Memory B cell (primary cell): ENCODE measurements at regions not wholly inside any gene's neighbourhood (a gene's known extent, or its start where the extent isn't known, plus 50 kb on each side); places are given as distances from the start of the nearest gene placed in this dataset.
"Not testable (repeated sequence)": the region's sequence is repeated elsewhere in the genome, so short reads cannot be mapped to it uniquely, and the experiment has no call there.

Source experiments
- ATAC-seq: fragments of 150-1000 bp; cut with Tn5 transposase; 2 replicates; pipeline ENCODE4 v1.10.0; 2021; ENCODE audit warnings: low read depth, mild to moderate bottlenecking, moderate library complexity
- DNase-seq, 2 donors: peaks; one replicate each; pipeline ENCODE4 v3.0.0; 2022; ENCODE audit warnings: low spot score in 2 of 2
- H3K27ac Mint-ChIP-seq: one replicate; pipeline ENCODE4 v1.8.0; 2022; ENCODE audit warnings: mild to moderate bottlenecking, moderate library complexity, mixed read lengths
- H3K27me3 Mint-ChIP-seq: one replicate; pipeline ENCODE4 v1.8.0; 2022; ENCODE audit warnings: mixed read lengths
- H3K36me3 Mint-ChIP-seq: one replicate; pipeline ENCODE4 v1.8.0; 2022; ENCODE audit warnings: mild to moderate bottlenecking, mixed read lengths
- H3K4me1 Mint-ChIP-seq: one replicate; pipeline ENCODE4 v1.8.0; 2022; ENCODE audit warnings: mixed read lengths
- H3K4me3 Mint-ChIP-seq: one replicate; pipeline ENCODE4 v1.8.0; 2022; ENCODE audit warnings: mild to moderate bottlenecking, moderate library complexity, mixed read lengths
- H3K9me3 Mint-ChIP-seq: one replicate; pipeline ENCODE4 v1.8.0; 2022; ENCODE audit warnings: mixed read lengths

GRCh38 chrX:46330513-46330912 lies 214.7 kb downstream of the ZNF674 start:
- Mint-ChIP-seq H3K4me3 (no peak overlapping the region), H3K9me3 (peaks cover 1% of the 10 kb centered on the region), H3K36me3 (peaks cover 2% of the 10 kb centered on the region), H3K27ac (no peak overlapping the region), H3K27me3 (peaks cover 4% of the 10 kb centered on the region), H3K4me1 (peaks cover 2% of the 10 kb centered on the region)
- ATAC-seq (no peak), DNase-seq (no peak)

GRCh38 chrX:46328133-46328532 lies 217.1 kb downstream of the ZNF674 start:
- Mint-ChIP-seq H3K36me3 (no peaks in the 10 kb centered on the region), H3K27ac (no peak overlapping the region), H3K4me1 (no peaks in the 10 kb centered on the region), H3K4me3 (no peak overlapping the region), H3K27me3 (peaks cover 6% of the 10 kb centered on the region), H3K9me3 (no peaks in the 10 kb centered on the region)
- DNase-seq (no peak), ATAC-seq (no peak)

GRCh38 chrX:46327566-46328115 lies 217.6 kb downstream of the ZNF674 start:
- Mint-ChIP-seq H3K9me3 (no peaks in the 10 kb centered on the region), H3K27me3 (peaks cover 6% of the 10 kb centered on the region), H3K27ac (no peak overlapping the region), H3K36me3 (no peaks in the 10 kb centered on the region), H3K4me1 (no peaks in the 10 kb centered on the region), H3K4me3 (no peak overlapping the region)
- ATAC-seq (no peak), DNase-seq (no peak)

- no peaks in the 10 kb centered on the region for H3K9me3 Mint-ChIP-seq
- DNase-seq: no peak
- no peaks in the 10 kb centered on the region for H3K36me3 Mint-ChIP-seq
- peaks cover 6% of the 10 kb centered on the region for H3K27me3 Mint-ChIP-seq
- ATAC-seq: no peak
- no peak overlapping the region for H3K27ac Mint-ChIP-seq
- no peak overlapping the region for H3K4me3 Mint-ChIP-seq
- no peaks in the 10 kb centered on the region for H3K4me1 Mint-ChIP-seq
These were observed 219.1 kb downstream of the ZNF674 start for GRCh38 chrX:46326161-46326560.

- Mint-ChIP-seq H3K4me1 (no peaks in the 10 kb centered on the region), H3K27me3 (peaks cover 6% of the 10 kb centered on the region), H3K27ac (no peak overlapping the region), H3K9me3 (no peaks in the 10 kb centered on the region), H3K4me3 (no peak overlapping the region), H3K36me3 (no peaks in the 10 kb centered on the region)
- ATAC-seq (no peak), DNase-seq (no peak)
These were observed 219.8 kb downstream of the ZNF674 start for GRCh38 chrX:46325312-46325877.

GRCh38 chrX:46324166-46324565 lies 221.1 kb downstream of the ZNF674 start:
- no peaks in the 10 kb centered on the region for H3K4me1 Mint-ChIP-seq

GRCh38 chrX:46322929-46323328 lies 222.3 kb downstream of the ZNF674 start:
- H3K9me3 Mint-ChIP-seq, H3K4me3 Mint-ChIP-seq, H3K4me1 Mint-ChIP-seq: not testable (repeated sequence)

More at GRCh38 chrX:46324166-46324565, 221.1 kb downstream of the ZNF674 start:
- no peaks in the 10 kb centered on the region for H3K9me3 Mint-ChIP-seq
- H3K27ac Mint-ChIP-seq: no peak overlapping the region
- H3K4me3 Mint-ChIP-seq: no peak overlapping the region
- H3K36me3 Mint-ChIP-seq: no peaks in the 10 kb centered on the region
- no peak for ATAC-seq
- peaks cover 7% of the 10 kb centered on the region for H3K27me3 Mint-ChIP-seq
- no peak for DNase-seq

GRCh38 chrX:46321676-46322075 lies 223.5 kb downstream of the ZNF674 start:
- Mint-ChIP-seq H3K36me3 (no peaks in the 10 kb centered on the region), H3K27me3 (peaks cover 5% of the 10 kb centered on the region), H3K4me1 (no peaks in the 10 kb centered on the region), H3K9me3 (no peaks in the 10 kb centered on the region), H3K4me3 (no peak overlapping the region), H3K27ac (no peak overlapping the region)
- DNase-seq (no peak), ATAC-seq (no peak)

More at GRCh38 chrX:46322929-46323328, 222.3 kb downstream of the ZNF674 start:
- H3K27me3 Mint-ChIP-seq, H3K27ac Mint-ChIP-seq, DNase-seq, ATAC-seq, H3K36me3 Mint-ChIP-seq: not testable (repeated sequence)

GRCh38 chrX:46319750-46320149 lies 225.5 kb downstream of the ZNF674 start:
- ATAC-seq (no peak), DNase-seq (no peak)
- no peaks in the 10 kb centered on the region for H3K9me3 Mint-ChIP-seq
- H3K36me3 Mint-ChIP-seq: no peaks in the 10 kb centered on the region
- H3K27ac Mint-ChIP-seq: no peak overlapping the region
- peaks cover 5% of the 10 kb centered on the region for H3K27me3 Mint-ChIP-seq
- H3K4me1 Mint-ChIP-seq: no peaks in the 10 kb centered on the region
- H3K4me3 Mint-ChIP-seq: no peak overlapping the region

- Mint-ChIP-seq H3K4me3 (no peak overlapping the region), H3K27ac (no peak overlapping the region), H3K4me1 (no peaks in the 10 kb centered on the region), H3K27me3 (peaks cover 5% of the 10 kb centered on the region), H3K9me3 (no peaks in the 10 kb centered on the region), H3K36me3 (no peaks in the 10 kb centered on the region)
- DNase-seq (no peak), ATAC-seq (no peak)
These were observed 226.7 kb downstream of the ZNF674 start for GRCh38 chrX:46318551-46318950.

- H3K27ac Mint-ChIP-seq: no peak overlapping the region
- H3K4me1 Mint-ChIP-seq: no peaks in the 10 kb centered on the region
- DNase-seq (no peak), ATAC-seq (no peak)
- no peaks in the 10 kb centered on the region for H3K36me3 Mint-ChIP-seq
- peaks cover 3% of the 10 kb centered on the region for H3K27me3 Mint-ChIP-seq
- H3K4me3 Mint-ChIP-seq: no peak overlapping the region
- no peaks in the 10 kb centered on the region for H3K9me3 Mint-ChIP-seq
These were observed 228.1 kb downstream of the ZNF674 start for GRCh38 chrX:46317163-46317562.

- Mint-ChIP-seq H3K4me3 (no peak overlapping the region), H3K27ac (no peak overlapping the region), H3K27me3 (peaks cover 1% of the 10 kb centered on the region), H3K4me1 (no peaks in the 10 kb centered on the region), H3K36me3 (no peaks in the 10 kb centered on the region), H3K9me3 (no peaks in the 10 kb centered on the region)
- ATAC-seq: no peak
- DNase-seq: no peak
These were observed 233.6 kb downstream of the ZNF674 start for GRCh38 chrX:46311581-46312120.

- Mint-ChIP-seq H3K4me3 (no peak overlapping the region), H3K36me3 (no peaks in the 10 kb centered on the region), H3K9me3 (no peaks in the 10 kb centered on the region), H3K27ac (no peak overlapping the region), H3K4me1 (no peaks in the 10 kb centered on the region), H3K27me3 (peaks cover 1% of the 10 kb centered on the region)
- no peak for DNase-seq
- no peak for ATAC-seq
These were observed 234.3 kb downstream of the ZNF674 start for GRCh38 chrX:46310815-46311497.

GRCh38 chrX:46308110-46308509 lies 237.1 kb downstream of the ZNF674 start:
- no peak for DNase-seq
- no peak for ATAC-seq
- H3K36me3 Mint-ChIP-seq: no peaks in the 10 kb centered on the region
- no peak overlapping the region for H3K27ac Mint-ChIP-seq
- H3K4me1 Mint-ChIP-seq: no peaks in the 10 kb centered on the region
- no peaks in the 10 kb centered on the region for H3K27me3 Mint-ChIP-seq
- H3K9me3 Mint-ChIP-seq: peaks cover 3% of the 10 kb centered on the region
- H3K4me3 Mint-ChIP-seq: no peak overlapping the region
